HL-60 (cell line): ENCODE measurements at regions not wholly inside any gene's neighbourhood (a gene's known extent, or its start where the extent isn't known, plus 50 kb on each side); places are given as distances from the start of the nearest gene placed in this dataset.

Experiments
- DNase-seq, 2 experiments: peaks; one replicate each; pipeline ENCODE4 v3.0.0-alpha.2; 2010 to 2020; ENCODE audit warnings: low read depth in 1 of 2, low spot score in 1 of 2
- H3K27ac ChIP-seq: fragments of 250-450 bp; sonication (Bioruptor Pico); replicated peaks from 2 replicates; pipeline ENCODE4 v1.5.1; 2020; ENCODE audit warnings: mild to moderate bottlenecking, moderate library complexity
- H3K27me3 ChIP-seq: fragments of 250-450 bp; sonication (Bioruptor Pico); 2 replicates; pipeline ENCODE4 v1.5.1; 2021; ENCODE audit warnings: mild to moderate bottlenecking, moderate library complexity; ENCODE audit not compliant: insufficient read depth, poor library complexity, severe bottlenecking
- H3K4me3 ChIP-seq: replicated peaks from 2 replicates; pipeline ENCODE4 v1.5.1; 2011; ENCODE audit warnings: mild to moderate bottlenecking, control low read depth, low read length; ENCODE audit not compliant: insufficient read depth
- CTCF ChIP-seq: IDR thresholded peaks from one replicate; pipeline ENCODE4 v1.5.1; 2011; ENCODE audit warnings: low read length, control low read depth, inconsistent platforms; ENCODE audit not compliant: insufficient read depth
- GABPA ChIP-seq: IDR thresholded peaks from 2 replicates; pipeline ENCODE4 v1.6.1; 2012; ENCODE audit warnings: low read depth
- POLR2AphosphoS5 ChIP-seq: IDR thresholded peaks from 2 replicates; pipeline ENCODE4 v1.6.1; 2012; ENCODE audit warnings: low read depth
- REST ChIP-seq: IDR thresholded peaks from 2 replicates; pipeline ENCODE4 v1.6.1; 2012; ENCODE audit warnings: low read depth; ENCODE audit not compliant: insufficient replicate concordance
- SPI1 ChIP-seq: IDR thresholded peaks from 2 replicates; pipeline ENCODE4 v1.6.1; 2012; ENCODE audit warnings: low read depth, mild to moderate bottlenecking, borderline replicate concordance

- TF ChIP-seq REST (no peak), POLR2AphosphoS5 (no peak), GABPA (no peak), SPI1 (no peak), CTCF (no peak)
- no peak overlapping the region for H3K4me3 ChIP-seq
- DNase-seq: no peak
- no peaks in the 10 kb centered on the region for H3K27me3 ChIP-seq
- H3K27ac ChIP-seq: no peak overlapping the region
Measured at GRCh38 chr4:156019246-156019645, 65.6 kb upstream of the CTSO start.

GRCh38 chr4:156018383-156018782 lies 64.7 kb upstream of the CTSO start:
- H3K27me3 ChIP-seq: no peaks in the 10 kb centered on the region
- no peak for DNase-seq
- no peak overlapping the region for H3K27ac ChIP-seq
- no peak for TF ChIP-seq CTCF
- no peak overlapping the region for H3K4me3 ChIP-seq

GRCh38 chr4:156015781-156016180 lies 62.1 kb upstream of the CTSO start:
- no peak for TF ChIP-seq CTCF
- no peak for DNase-seq
- Histone ChIP-seq H3K4me3 (no peak overlapping the region), H3K27ac (no peak overlapping the region), H3K27me3 (no peaks in the 10 kb centered on the region)

GRCh38 chr4:156006192-156006591 lies 52.5 kb upstream of the CTSO start:
- Histone ChIP-seq H3K4me3 (no peak overlapping the region), H3K27ac (no peak overlapping the region), H3K27me3 (no peaks in the 10 kb centered on the region)
- no peak for DNase-seq
- TF ChIP-seq SPI1 (no peak), REST (no peak), GABPA (no peak)
